ENCODE measurements at regions not wholly inside any gene's neighbourhood (a gene's known extent, or its start where the extent isn't known, plus 50 kb on each side); places are given as distances from the start of the nearest gene placed in this dataset.

DNA sequence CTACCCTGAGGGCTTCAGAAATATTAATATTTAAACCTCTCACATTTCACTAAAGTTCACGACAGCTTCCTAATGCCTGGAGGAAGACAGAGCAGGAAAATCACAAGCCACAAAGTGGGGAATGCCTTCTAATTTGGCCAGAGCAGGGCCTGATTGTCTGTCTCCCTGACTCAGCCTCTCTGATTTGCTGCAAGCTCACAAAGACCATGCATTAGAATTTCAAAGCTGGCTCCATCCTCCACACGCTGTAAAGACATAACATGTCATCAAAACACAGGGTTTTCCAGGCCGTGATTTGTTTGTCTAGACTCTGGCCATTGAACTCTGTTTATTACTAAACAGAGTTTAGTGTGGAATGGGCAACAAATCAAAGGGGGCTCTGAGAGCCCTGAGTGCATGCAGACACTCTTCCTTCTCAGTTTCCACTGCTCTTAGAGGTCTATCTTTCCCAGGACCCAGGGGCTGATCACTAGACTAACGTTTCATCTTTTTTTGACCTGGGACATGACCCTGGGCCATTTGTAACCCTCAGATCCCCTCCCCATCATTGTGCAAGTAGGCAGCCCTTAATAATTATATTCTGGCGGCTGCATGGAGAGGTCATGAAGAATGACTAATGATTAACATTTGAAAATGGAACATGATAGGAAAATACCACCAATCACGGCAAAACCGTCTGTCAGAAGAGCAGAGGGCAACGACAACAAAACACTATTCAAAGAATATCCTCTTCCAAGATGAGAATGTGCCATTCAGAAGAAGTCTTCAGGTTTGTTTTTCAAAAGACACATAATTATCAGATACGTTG lies 140.2 kb downstream of the ENC1 start:
- TF ChIP-seq EZH2phosphoT487 (IDR thresholded peaks at IDR 0.05; ENCODE audit: borderline replicate concordance, low read length) (no peak), EZH2 (IDR thresholded peaks at IDR 0.05; ENCODE audit: low read length, unreplicated experiment) (no peak)
- TF ChIP-seq, protein P1, sequence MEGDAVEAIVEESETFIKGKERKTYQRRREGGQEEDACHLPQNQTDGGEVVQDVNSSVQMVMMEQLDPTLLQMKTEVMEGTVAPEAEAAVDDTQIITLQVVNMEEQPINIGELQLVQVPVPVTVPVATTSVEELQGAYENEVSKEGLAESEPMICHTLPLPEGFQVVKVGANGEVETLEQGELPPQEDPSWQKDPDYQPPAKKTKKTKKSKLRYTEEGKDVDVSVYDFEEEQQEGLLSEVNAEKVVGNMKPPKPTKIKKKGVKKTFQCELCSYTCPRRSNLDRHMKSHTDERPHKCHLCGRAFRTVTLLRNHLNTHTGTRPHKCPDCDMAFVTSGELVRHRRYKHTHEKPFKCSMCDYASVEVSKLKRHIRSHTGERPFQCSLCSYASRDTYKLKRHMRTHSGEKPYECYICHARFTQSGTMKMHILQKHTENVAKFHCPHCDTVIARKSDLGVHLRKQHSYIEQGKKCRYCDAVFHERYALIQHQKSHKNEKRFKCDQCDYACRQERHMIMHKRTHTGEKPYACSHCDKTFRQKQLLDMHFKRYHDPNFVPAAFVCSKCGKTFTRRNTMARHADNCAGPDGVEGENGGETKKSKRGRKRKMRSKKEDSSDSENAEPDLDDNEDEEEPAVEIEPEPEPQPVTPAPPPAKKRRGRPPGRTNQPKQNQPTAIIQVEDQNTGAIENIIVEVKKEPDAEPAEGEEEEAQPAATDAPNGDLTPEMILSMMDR (conservative IDR thresholded peaks at IDR 0.05; ENCODE audit: low read depth, low read length): no peak
- Histone ChIP-seq H3K4me2 (ENCODE audit: low read length) (no peak overlapping the region), H4K20me1 (ENCODE audit: low read length) (no peaks in the 10 kb centered on the region), H3K9me2 (replicated peaks; ENCODE audit: low read length) (no peaks in the 10 kb centered on the region), H3K4me1 (ENCODE audit: insufficient read depth, low read length) (0 out of 2 replicates have a peak, but pooled peaks cover 13% of the 10 kb centered on the region), H3K36me3 (ENCODE audit: low read depth, low read length) (no peaks in the 10 kb centered on the region), H3F3A (ENCODE audit: low read length, unreplicated experiment) (no peaks in the 10 kb centered on the region), H3K27ac (ENCODE audit: low read length) (no peak overlapping the region), H3K4me3 (ENCODE audit: low read length) (no peak overlapping the region), H2AFZ (ENCODE audit: low read length) (no peak overlapping the region), H3K79me2 (ENCODE audit: low read length) (no peaks in the 10 kb centered on the region), H3K9me3 (ENCODE audit: low read length) (no peaks in the 10 kb centered on the region), H3K27me3 (ENCODE audit: low read length) (no peaks in the 10 kb centered on the region), H3K9ac (ENCODE audit: low read length) (no peak overlapping the region)
- ChIA-PET CTCF (interaction anchor here (0.6 kb wide), 1 partner anchor 171 kb away, joined by 3 read pairs; no protein-coding TSS in a partner anchor), POLR2A (ENCODE audit: unreplicated experiment) (no interaction called here)
- no TSS peak for BruUV-seq (replicated peaks)
- intact Hi-C loops (cut with micrococcal nuclease): no loop called here
- ATAC-seq (peak; percentile 24), DNase-seq (no peak)

DNA sequence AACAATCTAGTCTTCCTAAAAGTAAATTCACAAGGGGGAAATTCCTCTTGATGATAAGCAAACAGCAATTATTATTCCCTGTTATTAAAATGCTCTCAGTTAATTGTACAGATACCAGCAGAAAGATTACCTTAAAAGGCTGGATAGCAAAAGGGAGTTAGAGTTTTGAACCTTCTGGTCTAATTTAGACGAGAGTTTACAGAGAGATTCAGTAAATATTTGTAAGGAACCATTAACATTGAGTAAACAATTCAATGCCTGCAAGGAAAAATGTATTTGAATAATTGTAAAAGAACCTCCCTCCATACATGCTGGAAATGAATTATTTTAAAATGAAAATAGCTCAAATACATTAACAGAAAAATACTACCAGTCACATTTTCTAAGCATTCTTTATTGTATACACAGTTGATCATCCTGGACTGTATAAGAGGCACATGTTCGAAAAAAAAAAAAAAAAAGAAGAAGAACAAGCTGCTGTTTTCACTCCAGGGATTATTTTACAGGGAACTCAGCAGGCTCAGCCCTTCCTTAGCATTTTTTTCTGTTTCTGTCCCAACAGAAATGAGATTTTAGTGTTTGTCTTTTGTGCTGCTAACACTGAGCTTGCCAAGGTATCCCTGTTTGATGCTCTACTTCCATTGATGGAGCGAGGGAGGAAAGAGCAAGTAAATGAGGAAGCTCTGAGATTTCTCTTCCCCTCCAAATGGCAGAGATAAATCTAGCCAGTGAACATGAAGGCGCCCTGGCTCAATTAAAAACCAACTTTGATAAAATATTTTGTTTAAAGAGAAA lies 141.1 kb downstream of the ENC1 start:
- BruUV-seq (replicated peaks): no TSS peak

More for the DNA sequence above, 141.1 kb downstream of the ENC1 start:
- Histone ChIP-seq H3K4me1 (ENCODE audit: insufficient read depth, low read length) (0 out of 2 replicates have a peak, but pooled peaks cover 13% of the 10 kb centered on the region), H3K9me3 (ENCODE audit: low read length) (no peaks in the 10 kb centered on the region), H3K4me3 (ENCODE audit: low read length) (no peak overlapping the region), H3K4me2 (ENCODE audit: low read length) (no peak overlapping the region), H3K79me2 (ENCODE audit: low read length) (no peaks in the 10 kb centered on the region), H3K27ac (ENCODE audit: low read length) (no peak overlapping the region), H3F3A (ENCODE audit: low read length, unreplicated experiment) (no peaks in the 10 kb centered on the region), H3K9ac (ENCODE audit: low read length) (no peak overlapping the region), H3K36me3 (ENCODE audit: low read depth, low read length) (no peaks in the 10 kb centered on the region), H3K27me3 (ENCODE audit: low read length) (no peaks in the 10 kb centered on the region), H4K20me1 (ENCODE audit: low read length) (no peaks in the 10 kb centered on the region), H2AFZ (ENCODE audit: low read length) (no peak overlapping the region), H3K9me2 (replicated peaks; ENCODE audit: low read length) (no peaks in the 10 kb centered on the region)
- ATAC-seq (peak; percentile 55), DNase-seq (no peak)
- intact Hi-C loops (cut with micrococcal nuclease): loop anchor here (2.0 kb wide), 1 partner anchor 139 kb away; no protein-coding TSS in a partner anchor
- ChIA-PET POLR2A (ENCODE audit: unreplicated experiment) (interaction anchor here (0.8 kb wide), 1 partner anchor 41 kb away, joined by 8 read pairs; no protein-coding TSS in a partner anchor), CTCF (interaction anchor here (0.6 kb wide), 1 partner anchor 170 kb away, joined by 3 read pairs; no protein-coding TSS in a partner anchor)
- TF ChIP-seq, protein P1 (conservative IDR thresholded peaks at IDR 0.05; ENCODE audit: low read depth, low read length): no peak
- TF ChIP-seq EZH2 (IDR thresholded peaks at IDR 0.05; ENCODE audit: low read length, unreplicated experiment) (no peak), EZH2phosphoT487 (IDR thresholded peaks at IDR 0.05; ENCODE audit: borderline replicate concordance, low read length) (no peak)
